ENCODE measurements at regions not wholly inside any gene's neighbourhood (a gene's known extent, or its start where the extent isn't known, plus 50 kb on each side); places are given as distances from the start of the nearest gene placed in this dataset.

GRCh38 chr2:237258615-237259014 lies 155.3 kb downstream of the COL6A3 start:
- Mint-ChIP-seq H3K36me3 (no peaks in the 10 kb centered on the region), H3K4me3 (no peak overlapping the region), H3K27me3 (peaks cover 30% of the 10 kb centered on the region), H3K4me1 (no peaks in the 10 kb centered on the region), H3K27ac (no peak overlapping the region), H3K9me3 (ENCODE audit: low read depth) (no peaks in the 10 kb centered on the region)
- CTCF ChIA-PET, result no interaction called here
- DNase-seq (no peak), ATAC-seq (no peak)

DNA sequence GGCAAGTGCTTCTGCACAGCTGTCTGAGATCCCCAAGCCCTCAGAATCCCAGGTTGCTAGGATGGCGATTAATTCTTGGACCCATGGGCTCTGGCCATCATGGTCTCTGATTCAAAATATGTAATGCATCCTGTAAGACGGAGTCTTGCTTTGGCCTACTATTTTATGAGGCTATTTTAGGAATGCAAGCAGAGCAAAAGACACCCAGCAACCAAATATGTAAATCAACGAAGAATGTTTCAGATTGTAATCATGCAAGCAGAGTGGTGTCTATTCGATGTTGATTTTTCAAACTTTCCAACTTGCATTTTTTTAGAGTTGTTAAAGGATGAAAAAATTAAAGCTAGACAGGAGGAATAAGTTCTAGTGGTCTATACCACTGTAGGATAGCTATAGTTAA lies 154.8 kb downstream of the COL6A3 start:
- Mint-ChIP-seq H3K36me3 (no peaks in the 10 kb centered on the region), H3K4me3 (no peak overlapping the region), H3K27ac (no peak overlapping the region), H3K4me1 (no peaks in the 10 kb centered on the region), H3K27me3 (peaks cover 25% of the 10 kb centered on the region), H3K9me3 (ENCODE audit: low read depth) (no peaks in the 10 kb centered on the region)
- DNase-seq (no peak), ATAC-seq (no peak)
- CTCF ChIA-PET, result no interaction called here

- Mint-ChIP-seq H3K9me3 (ENCODE audit: low read depth) (no peaks in the 10 kb centered on the region), H3K36me3 (no peaks in the 10 kb centered on the region), H3K27me3 (peaks cover 29% of the 10 kb centered on the region), H3K27ac (no peak overlapping the region), H3K4me3 (no peak overlapping the region), H3K4me1 (no peaks in the 10 kb centered on the region)
- ATAC-seq (no peak), DNase-seq (no peak)
- CTCF ChIA-PET, result no interaction called here
Measured at GRCh38 chr2:237260039-237260620, 153.8 kb downstream of the COL6A3 start.

DNA sequence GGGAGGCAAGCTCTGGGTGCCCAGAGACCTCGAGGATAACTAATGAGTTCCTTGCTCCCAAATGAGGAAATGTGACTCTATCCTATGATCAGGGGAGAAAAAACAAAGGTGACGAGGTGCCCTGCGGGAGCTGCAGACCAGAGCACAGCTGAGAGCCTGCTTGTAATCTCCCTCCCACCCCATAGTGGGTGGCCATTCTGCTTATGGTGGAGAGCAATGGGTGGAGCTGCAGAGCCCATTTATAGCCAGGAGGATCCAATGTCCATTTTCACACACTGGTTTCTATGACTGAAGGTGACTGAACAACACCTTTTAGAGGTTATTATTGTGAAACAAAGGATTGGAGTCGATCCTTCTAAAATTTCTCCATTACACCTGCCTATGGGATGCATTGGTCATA lies 153.3 kb downstream of the COL6A3 start:
- Mint-ChIP-seq H3K4me3 (no peak overlapping the region), H3K9me3 (ENCODE audit: low read depth) (no peaks in the 10 kb centered on the region), H3K36me3 (no peaks in the 10 kb centered on the region), H3K27me3 (peaks cover 29% of the 10 kb centered on the region), H3K27ac (no peak overlapping the region), H3K4me1 (no peaks in the 10 kb centered on the region)
- CTCF ChIA-PET, result no interaction called here
- DNase-seq (no peak), ATAC-seq (no peak)

DNA sequence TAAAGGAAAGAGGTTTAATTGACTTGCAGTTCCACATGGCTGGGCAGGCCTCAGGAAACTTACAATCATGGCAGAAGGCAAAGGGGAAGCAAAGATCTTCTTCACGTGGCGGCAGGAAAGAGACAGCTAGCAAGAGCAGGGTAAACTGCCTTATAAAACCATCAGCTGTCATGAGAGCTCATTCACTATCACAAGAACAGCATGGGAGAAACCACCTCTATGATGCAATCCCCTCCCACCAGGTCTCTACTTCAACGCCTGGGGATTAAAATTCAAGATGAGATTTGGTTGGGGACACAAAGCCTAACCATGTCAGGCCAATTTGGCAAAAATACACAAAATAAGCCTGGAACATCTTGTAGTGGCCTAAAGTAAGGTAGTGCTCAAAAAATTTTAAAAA lies 152.6 kb downstream of the COL6A3 start:
- DNase-seq (no peak), ATAC-seq (no peak)
- Mint-ChIP-seq H3K4me3 (no peak overlapping the region), H3K27ac (no peak overlapping the region), H3K36me3 (no peaks in the 10 kb centered on the region), H3K4me1 (no peaks in the 10 kb centered on the region), H3K9me3 (ENCODE audit: low read depth) (no peaks in the 10 kb centered on the region), H3K27me3 (peaks cover 28% of the 10 kb centered on the region)
- CTCF ChIA-PET, result no interaction called here

DNA sequence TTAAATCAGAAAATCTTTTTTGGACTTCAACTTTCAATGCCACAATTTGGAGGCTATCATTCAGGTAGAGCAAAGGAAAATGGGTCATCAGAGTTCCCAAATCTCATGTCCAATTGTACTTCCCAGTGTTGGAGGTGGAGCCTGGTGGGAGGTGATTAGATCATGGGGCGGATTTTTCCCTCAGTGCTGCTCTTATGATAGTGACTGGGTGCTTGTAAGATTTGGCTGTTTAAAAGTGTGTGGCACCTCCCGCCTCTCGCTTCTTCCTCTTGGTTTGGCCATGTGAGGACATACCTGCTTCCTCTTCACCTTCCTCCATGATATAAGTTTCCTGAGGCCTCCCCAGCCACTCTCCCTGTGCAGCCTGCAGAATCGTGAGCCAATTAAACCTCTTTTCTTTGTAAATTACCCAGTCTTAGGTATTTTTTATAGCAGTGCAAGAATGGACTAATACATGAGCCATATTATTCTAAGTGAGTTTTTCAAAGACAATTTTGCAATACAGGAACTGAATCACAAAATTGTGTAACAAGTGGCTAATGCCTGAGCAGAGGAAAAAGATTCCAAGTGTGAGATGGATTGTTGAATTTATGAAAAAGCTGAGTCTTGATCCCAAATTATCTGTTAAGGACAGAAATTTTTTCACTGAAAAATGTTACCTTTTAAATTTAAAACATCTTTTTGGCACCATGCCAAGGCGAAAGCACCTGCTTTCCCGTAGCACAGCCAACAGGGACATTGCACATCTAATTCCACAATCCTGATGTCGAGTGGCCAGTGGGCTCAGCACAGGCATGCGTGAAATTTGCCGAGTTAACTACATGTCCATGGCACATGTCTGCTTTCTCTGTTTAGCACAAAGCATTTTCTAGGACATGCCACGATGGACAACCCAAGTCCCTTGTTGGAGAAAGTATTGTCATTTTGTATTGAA lies 150.9 kb downstream of the COL6A3 start:
- H3K4me1 Mint-ChIP-seq, result no peaks in the 10 kb centered on the region
- DNase-seq (no peak), ATAC-seq (no peak)
- H3K9me3 Mint-ChIP-seq (ENCODE audit: low read depth), result no peaks in the 10 kb centered on the region
- peaks cover 21% of the 10 kb centered on the region for H3K27me3 Mint-ChIP-seq
- CTCF ChIA-PET, result no interaction called here
- H3K36me3 Mint-ChIP-seq, result no peaks in the 10 kb centered on the region
- no peak overlapping the region for H3K27ac Mint-ChIP-seq
- H3K4me3 Mint-ChIP-seq, result no peak overlapping the region

- CTCF ChIA-PET, result no interaction called here
- no peaks in the 10 kb centered on the region for H3K4me1 Mint-ChIP-seq
Measured at GRCh38 chr2:237264480-237265219, 149.3 kb downstream of the COL6A3 start.

DNA sequence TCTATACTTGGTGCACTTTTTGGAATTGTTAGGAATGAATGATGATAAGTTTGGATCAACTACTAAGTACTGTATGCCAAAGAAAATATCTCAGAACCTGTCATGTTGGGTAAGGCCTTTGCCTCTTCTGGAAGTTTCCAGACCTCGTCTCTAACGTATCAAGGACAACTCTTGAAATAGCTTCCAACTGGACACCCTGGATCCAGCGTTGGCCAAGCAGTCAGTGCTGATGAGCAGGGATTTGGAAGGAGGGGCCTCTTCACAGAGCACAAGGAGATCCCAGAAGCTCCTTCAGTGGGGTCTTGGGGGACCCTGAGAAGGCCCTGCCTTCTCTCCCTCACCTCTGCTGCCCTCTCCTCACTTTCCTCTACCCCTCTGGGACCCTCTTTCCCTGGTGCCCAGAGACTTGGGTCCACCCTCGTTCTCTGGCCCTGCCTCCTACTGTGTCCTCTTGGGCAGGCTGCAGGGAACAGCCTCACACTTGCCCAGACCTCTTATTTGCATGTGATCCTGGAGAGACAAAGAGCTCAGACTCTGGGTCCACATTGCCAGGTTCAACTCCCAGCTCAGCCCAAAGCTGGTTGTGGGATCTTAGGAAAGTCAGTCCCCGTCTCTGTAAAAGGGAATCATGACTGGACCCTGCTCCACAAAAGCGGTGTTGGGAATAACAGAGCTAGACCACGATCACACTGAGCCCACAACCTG lies 145.8 kb downstream of the COL6A3 start:
- Mint-ChIP-seq H3K27me3 (peaks cover 30% of the 10 kb centered on the region), H3K36me3 (no peaks in the 10 kb centered on the region), H3K4me3 (no peak overlapping the region), H3K9me3 (ENCODE audit: low read depth) (no peaks in the 10 kb centered on the region), H3K4me1 (no peaks in the 10 kb centered on the region), H3K27ac (no peak overlapping the region)
- CTCF ChIA-PET, result no interaction called here
- ATAC-seq (no peak), DNase-seq (no peak)

More at GRCh38 chr2:237264480-237265219, 149.3 kb downstream of the COL6A3 start:
- no peak for DNase-seq
- ATAC-seq, result no peak
- H3K27ac Mint-ChIP-seq, result no peak overlapping the region
- no peaks in the 10 kb centered on the region for H3K36me3 Mint-ChIP-seq
- H3K9me3 Mint-ChIP-seq (ENCODE audit: low read depth), result no peaks in the 10 kb centered on the region
- peaks cover 18% of the 10 kb centered on the region for H3K27me3 Mint-ChIP-seq
- no peak overlapping the region for H3K4me3 Mint-ChIP-seq

DNA sequence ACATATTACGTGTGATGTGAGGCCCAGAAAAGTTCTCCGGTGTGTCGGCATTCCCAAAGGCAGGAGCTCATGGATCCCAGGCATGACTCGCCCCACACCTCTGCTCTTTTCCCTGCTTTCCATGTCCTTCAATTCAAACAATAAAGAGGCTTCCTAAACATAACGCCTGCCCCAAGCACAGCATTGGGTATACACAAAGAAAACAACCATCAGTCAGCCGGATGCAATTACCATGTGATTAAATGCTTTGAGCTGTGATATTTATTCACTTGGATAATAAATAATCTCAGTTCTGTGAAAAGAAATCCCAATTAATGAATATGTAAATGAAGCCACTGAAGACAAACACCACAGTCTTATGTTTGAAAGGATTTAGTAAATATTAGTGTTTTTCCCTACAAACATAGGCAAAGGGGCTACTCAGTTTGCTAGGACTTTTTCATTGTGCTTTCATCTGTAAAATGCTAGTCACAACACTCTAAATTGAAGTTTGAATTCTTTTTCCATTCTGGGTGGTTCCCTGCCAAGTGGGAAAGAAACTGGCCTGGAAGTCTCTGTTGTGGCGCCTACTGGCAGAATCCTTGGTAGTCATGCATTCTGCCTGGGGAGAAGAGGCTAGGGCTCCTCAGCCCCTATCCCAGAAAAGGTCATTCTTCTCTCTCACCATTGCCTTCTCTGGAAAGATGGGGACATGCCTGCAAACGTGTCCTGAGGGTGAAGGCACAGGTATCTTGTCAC lies 144.7 kb downstream of the COL6A3 start:
- Mint-ChIP-seq H3K27me3 (peaks cover 28% of the 10 kb centered on the region), H3K4me1 (no peaks in the 10 kb centered on the region), H3K9me3 (ENCODE audit: low read depth) (no peaks in the 10 kb centered on the region), H3K4me3 (no peak overlapping the region), H3K27ac (no peak overlapping the region), H3K36me3 (no peaks in the 10 kb centered on the region)
- ATAC-seq (no peak), DNase-seq (no peak)
- CTCF ChIA-PET, result no interaction called here

GRCh38 chr2:237270520-237270919 lies 143.4 kb downstream of the COL6A3 start:
- peaks cover 21% of the 10 kb centered on the region for H3K27me3 Mint-ChIP-seq
- H3K4me1 Mint-ChIP-seq, result no peaks in the 10 kb centered on the region
- no peaks in the 10 kb centered on the region for H3K9me3 Mint-ChIP-seq (ENCODE audit: low read depth)
- ATAC-seq (no peak), DNase-seq (no peak)
- CTCF ChIA-PET, result no interaction called here
- no peaks in the 10 kb centered on the region for H3K36me3 Mint-ChIP-seq
- no peak overlapping the region for H3K4me3 Mint-ChIP-seq
- no peak overlapping the region for H3K27ac Mint-ChIP-seq

- Mint-ChIP-seq H3K36me3 (no peaks in the 10 kb centered on the region), H3K9me3 (ENCODE audit: low read depth) (no peaks in the 10 kb centered on the region), H3K4me3 (no peak overlapping the region), H3K4me1 (no peaks in the 10 kb centered on the region), H3K27ac (no peak overlapping the region), H3K27me3 (peaks cover 25% of the 10 kb centered on the region)
- ATAC-seq (no peak), DNase-seq (no peak)
- CTCF ChIA-PET, result no interaction called here
Measured at GRCh38 chr2:237271698-237272652, 142.0 kb downstream of the COL6A3 start.
